Panc1 (cell line): ENCODE measurements at regions not wholly inside any gene's neighbourhood (a gene's known extent, or its start where the extent isn't known, plus 50 kb on each side); places are given as distances from the start of the nearest gene placed in this dataset.

Experiments used
- ATAC-seq: fragments of 200-7000 bp; cut with Tn5 transposase; 2 replicates; pipeline ENCODE4 v1.9.1; 2020; ENCODE audit warnings: mild to moderate bottlenecking, moderate library complexity
- BruUV-seq: library from RNA; stranded (reverse); fragments of 400-500 nt; replicated peaks from 2 replicates; lab custom pipeline; 2021; lab: Mats Ljungman, UMichigan
- CTCF ChIA-PET: fragments of 300-600 bp; sonication (Branson Sonifier 250); formaldehyde crosslinking; loops from one replicate; lab custom pipeline; 2022; ENCODE audit warnings: antibody characterized with exemption; lab: Charles Lee
- POLR2A ChIA-PET: fragments of 300-600 bp; sonication (Branson Sonifier 250); formaldehyde crosslinking; loops from one replicate; lab custom pipeline; 2022; ENCODE audit warnings: antibody characterized with exemption; lab: Charles Lee
- DNase-seq: peaks from one replicate; pipeline ENCODE4 v3.0.0-alpha.2; 2010; ENCODE audit warnings: low read depth, low spot score
- H3K27ac ChIP-seq: 2 replicates; pipeline ENCODE4 v1.5.1; 2011; ENCODE audit warnings: mild to moderate bottlenecking, low read length, inconsistent platforms
- H3K27me3 ChIP-seq: fragments of 200-500 bp; sonication (Bioruptor generic); 2 replicates; pipeline ENCODE4 v1.6.0; 2014; ENCODE audit warnings: low read length, inconsistent platforms; ENCODE audit not compliant: control insufficient read depth, insufficient read depth
- H3K36me3 ChIP-seq: fragments of 200-500 bp; sonication (Bioruptor generic); 2 replicates; pipeline ENCODE4 v1.5.1; 2014; ENCODE audit warnings: inconsistent platforms, mild to moderate bottlenecking, low read length, moderate library complexity; ENCODE audit not compliant: control insufficient read depth, insufficient read depth
- H3K4me1 ChIP-seq: 2 replicates; pipeline ENCODE4 v1.5.1; 2011; ENCODE audit warnings: inconsistent platforms, mild to moderate bottlenecking, low read length, moderate library complexity; ENCODE audit not compliant: control insufficient read depth, insufficient read depth
- H3K4me3 ChIP-seq, 2 experiments: 2 replicates each; pipeline ENCODE4 v1.5.1; 2011 to 2012; ENCODE audit warnings: low read depth in 2 of 2, low read length in 2 of 2, mild to moderate bottlenecking in 2 of 2, inconsistent platforms in 1 of 2, moderate library complexity in 1 of 2
- H3K9me3 ChIP-seq: fragments of 200-500 bp; sonication (Bioruptor generic); 2 replicates; pipeline ENCODE4 v1.5.1; 2014; ENCODE audit warnings: low read depth, mild to moderate bottlenecking, inconsistent platforms, low read length, moderate library complexity; ENCODE audit not compliant: control insufficient read depth, insufficient read depth
- POLR2AphosphoS5 ChIP-seq: IDR thresholded peaks from 2 replicates; pipeline ENCODE4 v1.6.1; 2012; ENCODE audit warnings: mild to moderate bottlenecking, low read depth, low read length, moderate library complexity
- REST ChIP-seq, 2 experiments: IDR thresholded peaks; 2 replicates each; pipeline ENCODE4 v1.6.1; 2011 to 2012; ENCODE audit warnings: low read depth in 2 of 2, control low read depth in 1 of 2, low read length in 1 of 2, mild to moderate bottlenecking in 1 of 2, moderate library complexity in 1 of 2; ENCODE audit not compliant: insufficient read depth in 1 of 2
- SIN3A ChIP-seq: IDR thresholded peaks from 2 replicates; pipeline ENCODE4 v1.6.1; 2012; ENCODE audit warnings: low read depth, mild to moderate bottlenecking, low read length, moderate library complexity, borderline replicate concordance; ENCODE audit not compliant: insufficient read depth
- TCF7L2 ChIP-seq: IDR thresholded peaks from 2 replicates; pipeline ENCODE4 v1.6.1; 2011; ENCODE audit warnings: mild to moderate bottlenecking, low read depth, low read length, inconsistent platforms
- in situ Hi-C: cut with HindIII; loops from 2 replicates; pipeline ENCODE4 v1.10.0; 2016; ENCODE audit warnings: low sequenced_read_pairs, low pct_unique_long_range_greater_than_20kb
- intact Hi-C: fragments of 100-400 bp; cut with micrococcal nuclease; formaldehyde crosslinking; loops from one replicate; pipeline ENCODE4 v1.10.0; 2022; ENCODE audit not compliant: unreplicated experiment
- TF ChIP-seq, protein P1 (sequence below): fragments of 450-650 bp; IDR thresholded peaks from 2 replicates; pipeline ENCODE4 v1.5.1; 2017; ENCODE audit warnings: mild to moderate bottlenecking

- BruUV-seq: no TSS peak
- ATAC-seq: no peak
- Histone ChIP-seq H3K4me1 (no peaks in the 10 kb centered on the region), H3K27ac (no peak overlapping the region), H3K27me3 (no peaks in the 10 kb centered on the region), H3K36me3 (no peaks in the 10 kb centered on the region), H3K9me3 (no peaks in the 10 kb centered on the region), H3K4me3 (no peak overlapping the region)
- no peak for TF ChIP-seq REST (IDR thresholded peaks at IDR 0.05; ENCODE audit: insufficient read depth in 1 of 2, low read depth in 2 of 2, low read length in 1 of 2)
- TF ChIP-seq, protein P1, sequence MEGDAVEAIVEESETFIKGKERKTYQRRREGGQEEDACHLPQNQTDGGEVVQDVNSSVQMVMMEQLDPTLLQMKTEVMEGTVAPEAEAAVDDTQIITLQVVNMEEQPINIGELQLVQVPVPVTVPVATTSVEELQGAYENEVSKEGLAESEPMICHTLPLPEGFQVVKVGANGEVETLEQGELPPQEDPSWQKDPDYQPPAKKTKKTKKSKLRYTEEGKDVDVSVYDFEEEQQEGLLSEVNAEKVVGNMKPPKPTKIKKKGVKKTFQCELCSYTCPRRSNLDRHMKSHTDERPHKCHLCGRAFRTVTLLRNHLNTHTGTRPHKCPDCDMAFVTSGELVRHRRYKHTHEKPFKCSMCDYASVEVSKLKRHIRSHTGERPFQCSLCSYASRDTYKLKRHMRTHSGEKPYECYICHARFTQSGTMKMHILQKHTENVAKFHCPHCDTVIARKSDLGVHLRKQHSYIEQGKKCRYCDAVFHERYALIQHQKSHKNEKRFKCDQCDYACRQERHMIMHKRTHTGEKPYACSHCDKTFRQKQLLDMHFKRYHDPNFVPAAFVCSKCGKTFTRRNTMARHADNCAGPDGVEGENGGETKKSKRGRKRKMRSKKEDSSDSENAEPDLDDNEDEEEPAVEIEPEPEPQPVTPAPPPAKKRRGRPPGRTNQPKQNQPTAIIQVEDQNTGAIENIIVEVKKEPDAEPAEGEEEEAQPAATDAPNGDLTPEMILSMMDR: no peak
- TF ChIP-seq TCF7L2: no peak
- no peak for TF ChIP-seq SIN3A
- no peak for TF ChIP-seq POLR2AphosphoS5
- no peak for DNase-seq
- POLR2A ChIA-PET: no interaction called here
- intact Hi-C loops (no loop called here), in situ Hi-C loops (no loop called here)
- CTCF ChIA-PET: no interaction called here
Observed at GRCh38 chr1:38644092-38644491, 215.5 kb downstream of the RRAGC start.

- ChIA-PET POLR2A (no interaction called here), CTCF (no interaction called here)
- Histone ChIP-seq H3K27me3 (peaks cover 4% of the 10 kb centered on the region), H3K27ac (no peak overlapping the region), H3K4me3 (no peak overlapping the region), H3K9me3 (no peaks in the 10 kb centered on the region), H3K4me1 (no peaks in the 10 kb centered on the region), H3K36me3 (no peaks in the 10 kb centered on the region)
- intact Hi-C loops: no loop called here
- no peak for ATAC-seq
- in situ Hi-C loops: no loop called here
- no TSS peak for BruUV-seq
- no peak for DNase-seq
- TF ChIP-seq REST (IDR thresholded peaks at IDR 0.05; ENCODE audit: insufficient read depth in 1 of 2, low read depth in 2 of 2, low read length in 1 of 2) (no peak), POLR2AphosphoS5 (no peak), SIN3A (no peak), TCF7L2 (no peak)
- TF ChIP-seq, protein P1: no peak
Observed at GRCh38 chr1:38641661-38642060, 217.9 kb downstream of the RRAGC start.
